Activated T-cell treated with anti-CD3 and anti-CD28 coated beads for 48 hours (primary cell): ENCODE measurements at regions not wholly inside any gene's neighbourhood (a gene's known extent, or its start where the extent isn't known, plus 50 kb on each side); places are given as distances from the start of the nearest gene placed in this dataset.
"Not testable (repeated sequence)": the region's sequence is repeated elsewhere in the genome, so short reads cannot be mapped to it uniquely, and the experiment has no call there.

Experiments used
- DNase-seq: peaks from one replicate; pipeline ENCODE4 v3.0.0-alpha.2; 2020; ENCODE audit warnings: low read depth

DNA sequence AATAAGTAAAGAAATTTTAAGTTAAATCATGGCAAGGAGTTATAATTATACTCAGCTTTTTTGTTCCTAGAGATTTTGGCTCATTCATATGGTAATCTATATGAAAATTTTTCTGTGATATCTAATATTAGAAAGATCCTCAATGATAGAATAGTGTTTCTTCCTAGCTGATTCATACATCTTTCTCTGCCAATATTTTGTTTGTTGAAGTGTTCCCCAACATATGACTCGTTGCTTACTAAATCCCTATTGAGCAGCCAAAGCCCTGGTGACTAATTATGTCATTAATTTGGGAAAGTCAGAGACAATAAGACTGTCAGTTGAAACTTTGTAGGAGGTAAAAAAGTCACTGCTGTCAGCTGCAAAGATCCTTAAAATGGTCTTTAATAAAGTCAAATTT lies 1348.5 kb upstream of the CDH18 start:
- DNase-seq = not testable (repeated sequence)

DNA sequence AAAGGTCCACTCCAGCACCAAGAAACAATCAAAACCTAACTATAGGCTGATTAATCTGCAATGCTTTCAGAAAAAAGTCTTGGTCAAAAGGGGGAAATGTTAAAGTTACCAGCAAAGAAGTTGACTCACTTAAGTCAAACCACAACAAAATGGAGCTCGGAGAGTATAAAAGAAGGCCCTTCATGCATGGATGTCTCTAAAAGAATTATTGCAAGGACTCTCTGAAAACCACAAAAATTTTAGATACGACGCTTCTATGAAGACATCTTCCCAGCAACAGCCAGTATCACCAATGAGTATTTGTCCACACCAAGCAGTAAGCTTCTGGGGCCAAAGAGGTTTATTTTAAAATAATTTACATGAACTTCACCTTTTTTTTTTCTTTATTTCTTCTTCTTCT lies 1327.4 kb upstream of the CDH18 start:
- not testable (repeated sequence) for DNase-seq

- DNase-seq = not testable (repeated sequence)
These were observed 1313.2 kb upstream of the CDH18 start for GRCh38 chr5:21301205-21301604.

- not testable (repeated sequence) for DNase-seq
These were observed 1286.4 kb upstream of the CDH18 start for GRCh38 chr5:21274361-21274760.

DNA sequence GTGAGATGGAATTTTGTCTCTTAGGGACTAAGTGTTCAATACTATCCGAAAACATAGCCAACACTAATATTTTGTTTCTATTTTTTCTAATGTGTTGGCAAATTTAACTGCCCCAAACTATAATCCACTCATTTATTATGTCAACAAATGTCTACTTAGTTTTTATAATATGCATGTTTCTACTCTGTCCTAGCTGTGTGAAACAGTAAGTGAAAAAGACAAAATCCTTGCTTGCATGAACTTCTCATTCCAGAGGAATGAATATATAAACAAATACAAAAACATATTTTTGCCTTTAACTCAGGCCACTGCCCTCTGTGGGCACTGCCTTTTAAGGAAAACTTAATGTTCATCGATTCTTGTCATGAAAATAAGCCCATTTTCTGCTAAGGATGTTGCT lies 1275.4 kb upstream of the CDH18 start:
- no peak for DNase-seq

- DNase-seq = no peak
These were observed 1266.2 kb upstream of the CDH18 start for GRCh38 chr5:21254161-21254560.

GRCh38 chr5:21244982-21245381 lies 1257.0 kb upstream of the CDH18 start:
- DNase-seq = no peak

DNA sequence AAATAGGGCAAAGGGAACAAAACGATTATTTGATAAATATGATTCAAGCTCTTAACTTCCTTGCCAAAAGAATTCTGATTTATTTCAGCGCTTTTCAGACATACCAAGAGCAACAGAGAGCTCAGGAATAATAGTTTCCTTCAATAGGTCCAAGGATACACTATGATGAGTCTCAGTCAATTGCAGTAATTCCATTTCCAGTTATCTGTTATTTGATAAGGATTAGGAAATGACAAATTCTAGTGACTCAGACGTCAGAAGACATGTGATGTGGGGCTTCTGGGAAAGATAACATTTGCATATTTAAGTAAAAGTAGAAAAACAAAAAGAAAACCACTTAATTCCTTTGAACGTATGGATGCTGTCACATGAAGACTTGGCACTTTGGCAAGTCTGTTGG lies 1250.8 kb upstream of the CDH18 start:
- DNase-seq = no peak

DNA sequence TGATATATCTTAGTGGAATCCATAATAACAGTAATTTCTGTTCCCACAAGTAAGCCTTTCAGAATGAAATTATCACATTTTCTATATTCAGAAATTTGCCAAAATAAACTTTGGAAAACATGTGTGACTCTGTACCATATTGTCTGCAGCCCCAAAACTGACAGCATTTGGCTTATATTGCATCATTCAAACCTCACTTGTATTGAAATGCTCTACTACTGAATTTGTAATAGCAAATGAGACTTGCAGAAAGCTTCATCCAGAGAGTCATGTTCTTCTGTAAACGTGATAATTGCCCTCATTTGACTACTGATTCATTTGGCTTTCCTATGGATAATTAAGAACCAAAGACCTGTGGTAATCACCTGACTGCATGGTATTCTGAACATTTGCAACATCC lies 1249.5 kb upstream of the CDH18 start:
- DNase-seq = no peak

DNA sequence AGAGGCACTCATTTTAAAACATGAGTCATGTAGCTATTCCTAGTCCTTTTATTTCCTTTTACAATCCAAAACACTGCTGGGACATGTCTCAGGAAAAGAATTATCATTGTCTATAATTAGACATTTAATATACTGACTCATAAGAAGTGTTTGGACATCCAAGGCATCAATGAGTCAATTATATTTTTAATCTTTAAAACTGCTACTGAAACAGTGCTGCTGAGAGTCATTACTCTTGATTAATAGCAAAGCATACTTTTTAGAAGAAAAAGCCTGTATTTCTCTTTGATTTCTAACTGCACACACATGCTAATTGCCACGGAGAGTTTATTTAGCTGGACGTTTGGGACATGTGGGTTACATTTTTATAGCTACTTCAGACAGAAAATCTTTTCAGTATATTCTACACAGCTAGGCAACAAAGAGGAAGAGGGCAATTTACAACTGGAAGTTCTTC lies 1249.0 kb upstream of the CDH18 start:
- no peak for DNase-seq

DNA sequence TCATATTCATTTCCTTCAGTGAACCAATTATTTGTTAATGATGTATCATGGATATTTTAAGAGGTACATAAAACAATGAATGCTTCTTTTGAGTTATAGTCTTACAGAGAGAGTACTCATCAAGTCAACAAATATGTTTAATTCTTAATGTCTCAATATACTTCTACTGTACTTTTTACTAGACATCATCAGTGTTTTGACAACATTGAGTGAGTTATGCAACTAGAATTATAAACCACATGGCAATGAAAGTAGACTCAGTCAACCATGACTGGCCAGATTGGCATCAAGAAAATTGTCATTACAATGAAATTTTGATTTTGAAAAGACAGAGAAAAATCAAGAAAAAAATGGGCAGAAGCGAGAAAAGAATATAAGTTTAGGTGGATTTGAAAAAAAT lies 1248.1 kb upstream of the CDH18 start:
- DNase-seq = no peak

DNA sequence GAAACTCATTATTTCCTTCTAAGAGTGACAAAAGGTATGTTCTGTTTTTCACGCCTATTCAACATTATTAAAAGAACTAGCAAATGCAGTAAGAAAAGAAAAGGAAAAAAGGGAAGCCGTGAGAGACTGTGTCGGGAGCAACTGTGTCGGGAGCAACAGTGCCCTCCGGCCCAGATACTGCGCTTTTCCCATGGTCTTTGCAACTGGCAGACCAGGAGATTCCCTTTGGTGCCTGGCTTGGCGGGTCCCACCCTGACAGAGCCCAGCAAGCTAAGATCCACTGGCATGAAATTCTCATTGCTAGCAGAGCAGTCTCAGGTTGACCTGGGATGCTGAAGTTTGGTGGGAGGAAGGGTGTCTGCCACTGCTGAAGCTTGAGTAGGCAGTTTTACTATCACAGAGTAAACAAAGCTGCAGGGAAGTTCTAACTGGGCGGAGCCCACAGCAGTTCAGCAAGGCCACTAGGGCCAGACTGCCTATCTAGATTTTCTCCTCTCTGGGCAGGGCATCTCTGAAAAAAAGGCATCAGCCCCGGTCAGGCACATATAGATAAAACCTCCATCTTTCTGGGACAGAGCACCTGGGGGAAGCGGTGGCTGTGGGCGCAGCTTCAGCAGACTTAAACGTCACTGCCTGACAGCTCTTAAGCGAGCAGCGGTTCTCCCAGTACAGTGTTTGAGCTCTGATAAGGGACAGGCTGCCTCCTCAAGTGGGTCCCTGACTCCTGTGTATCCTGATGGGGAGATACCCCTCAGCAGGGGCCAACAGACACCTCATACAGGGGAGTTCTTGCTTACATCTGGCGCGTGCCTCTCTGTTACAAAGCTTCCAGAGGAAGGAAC lies 1237.4 kb upstream of the CDH18 start:
- DNase-seq = no peak

- no peak for DNase-seq
These were observed 1233.6 kb upstream of the CDH18 start for GRCh38 chr5:21221616-21222015.

GRCh38 chr5:21219966-21220365 lies 1232.0 kb upstream of the CDH18 start:
- no peak for DNase-seq

GRCh38 chr5:21219251-21219650 lies 1231.3 kb upstream of the CDH18 start:
- no peak for DNase-seq

DNA sequence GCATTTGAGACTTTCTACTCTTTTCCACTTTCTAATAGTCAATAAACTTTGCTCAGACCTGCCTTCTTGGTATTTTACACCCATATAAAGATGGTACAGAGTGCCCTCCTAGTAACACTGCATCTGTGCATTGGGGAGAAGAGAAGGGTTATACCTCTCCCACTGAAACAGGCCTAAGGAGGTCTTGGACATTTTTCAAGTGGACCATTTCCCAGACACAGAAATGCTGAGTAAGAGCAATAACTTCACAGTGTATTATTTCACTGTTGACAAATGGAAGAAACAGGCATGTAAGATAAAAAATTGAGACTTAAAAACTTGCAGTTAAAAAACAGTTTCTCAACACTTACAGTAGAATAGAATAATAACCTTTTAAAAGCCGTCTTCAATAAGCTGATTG lies 1224.0 kb upstream of the CDH18 start:
- DNase-seq = no peak

GRCh38 chr5:21209409-21209808 lies 1221.4 kb upstream of the CDH18 start:
- no peak for DNase-seq

- DNase-seq = no peak
These were observed 1211.1 kb upstream of the CDH18 start for GRCh38 chr5:21199087-21199486.

DNA sequence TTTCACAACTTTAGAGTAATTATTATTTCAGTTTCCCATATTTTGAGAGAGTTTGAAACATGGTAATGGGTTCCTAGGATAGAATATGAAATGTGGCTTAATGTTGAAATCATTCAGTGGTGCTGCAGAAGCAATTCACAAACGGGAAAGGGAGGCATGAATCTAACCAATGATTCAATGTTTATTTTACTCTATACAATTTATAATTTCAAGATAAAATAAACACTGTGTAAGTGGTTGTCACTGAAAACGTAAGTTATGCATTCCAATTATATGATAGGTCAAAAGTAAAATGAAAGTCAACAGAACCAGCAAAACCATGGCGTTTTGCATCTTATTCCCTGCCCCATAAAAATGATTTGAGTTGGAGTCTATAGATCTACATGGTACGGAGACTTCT lies 1207.1 kb upstream of the CDH18 start:
- DNase-seq = no peak

DNA sequence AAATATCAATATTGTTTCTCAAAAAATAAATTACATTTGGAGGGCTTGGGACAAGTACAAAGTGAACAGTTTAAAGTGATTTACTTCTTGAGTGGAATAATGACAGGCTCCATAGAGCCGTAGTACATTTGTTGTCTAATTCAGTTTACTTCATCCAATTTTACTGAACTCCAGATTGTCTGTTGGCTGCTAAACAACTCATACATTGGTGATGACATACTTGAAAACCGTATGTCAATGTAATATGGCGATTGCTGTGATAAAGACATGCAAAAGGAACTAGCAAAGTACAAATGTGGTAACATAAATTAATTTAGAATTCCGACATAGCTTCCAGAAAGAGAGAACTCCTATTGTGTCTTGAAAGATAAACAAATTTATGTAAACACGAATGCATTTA lies 1197.5 kb upstream of the CDH18 start:
- no peak for DNase-seq

GRCh38 chr5:21184581-21184980 lies 1196.6 kb upstream of the CDH18 start:
- no peak for DNase-seq

DNA sequence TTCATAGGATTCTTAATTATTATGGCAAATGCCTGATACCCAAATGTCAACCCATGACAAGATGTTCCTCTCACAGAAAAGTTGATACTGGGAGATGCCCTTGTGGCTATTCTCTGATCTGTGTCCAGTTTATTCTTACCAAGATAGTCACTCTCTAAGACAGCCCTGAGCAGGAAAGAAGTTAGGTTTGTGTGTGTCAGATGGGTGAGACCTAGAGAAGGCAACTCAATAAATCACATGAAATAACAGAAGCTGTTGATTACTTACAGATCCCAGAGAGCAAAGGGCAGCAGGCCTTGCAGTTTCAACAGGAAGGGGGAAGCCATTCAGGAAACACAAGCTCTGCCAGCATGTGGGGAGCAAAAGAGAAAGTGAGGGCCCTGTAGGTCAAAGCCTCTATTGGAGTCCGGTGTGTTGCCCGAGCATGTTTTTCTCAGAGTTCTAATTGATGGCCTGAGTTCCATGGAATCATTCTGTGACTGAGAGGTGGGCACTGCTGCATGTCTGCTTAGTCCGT lies 1193.7 kb upstream of the CDH18 start:
- no peak for DNase-seq

DNA sequence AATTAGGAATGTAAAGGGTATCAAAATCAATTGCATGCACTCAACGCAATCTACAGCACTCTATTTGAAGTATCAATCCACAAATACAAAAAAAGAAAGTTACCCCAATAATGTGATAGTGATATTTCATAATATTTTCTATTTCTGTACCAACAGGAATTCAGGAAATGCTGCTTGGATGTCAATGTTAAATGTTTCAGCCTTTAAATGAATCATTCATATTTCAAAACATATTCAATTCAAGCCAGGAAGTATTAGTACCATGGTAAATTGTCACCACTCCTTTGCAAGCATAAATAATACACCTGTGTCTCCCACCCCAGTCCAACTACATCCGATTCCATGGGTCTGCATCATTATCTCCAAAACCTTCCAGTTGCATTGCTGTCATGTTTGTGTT lies 1185.5 kb upstream of the CDH18 start:
- no peak for DNase-seq

DNA sequence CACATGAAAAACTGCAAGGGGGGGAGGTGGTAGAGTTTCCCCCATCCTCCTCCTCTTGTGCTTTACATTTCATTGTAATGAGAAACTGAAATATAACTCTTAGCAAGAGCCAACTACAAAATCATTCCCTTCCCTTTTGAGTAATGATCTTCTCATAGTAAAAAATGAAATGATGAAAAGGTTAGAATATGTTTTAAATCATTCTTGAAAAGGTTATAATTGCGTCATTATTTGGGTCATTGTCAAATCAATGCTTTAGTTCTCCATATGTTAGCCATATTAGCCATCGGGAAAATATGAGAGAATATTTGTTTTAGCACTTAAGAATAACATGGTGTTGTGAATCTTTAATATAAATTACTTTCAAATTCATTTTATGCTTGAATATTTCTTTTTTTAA lies 1185.0 kb upstream of the CDH18 start:
- no peak for DNase-seq
